DMS53 treated with DMSO at 0.1 percent for 48 hours (cell line): ENCODE measurements at regions not wholly inside any gene's neighbourhood (a gene's known extent, or its start where the extent isn't known, plus 50 kb on each side); places are given as distances from the start of the nearest gene placed in this dataset.
A peak's percentile ranks its signal among the peaks of the same experiment; 100 is the strongest.
"Not testable (repeated sequence)": the region's sequence is repeated elsewhere in the genome, so short reads cannot be mapped to it uniquely, and the experiment has no call there.

Source experiments
- DNase-seq: peaks from one replicate; lab custom pipeline; 2025; ENCODE audit not compliant: unreplicated experiment; lab: John Stamatoyannopoulos, UW

GRCh38 chr6:19209202-19209601, 628.0 kb upstream of the ID4 start:
- no peak for DNase-seq

- DNase-seq: no peak
These were observed 626.1 kb upstream of the ID4 start for GRCh38 chr6:19210849-19211590.

GRCh38 chr6:19214231-19214630, 622.9 kb upstream of the ID4 start:
- no peak for DNase-seq

GRCh38 chr6:19219931-19220330, 617.2 kb upstream of the ID4 start:
- DNase-seq: no peak

- DNase-seq: no peak
These were observed 605.1 kb upstream of the ID4 start for GRCh38 chr6:19231878-19232561.

- DNase-seq: no peak
These were observed 591.5 kb upstream of the ID4 start for GRCh38 chr6:19245656-19246055.

GRCh38 chr6:19247181-19247580, 590.0 kb upstream of the ID4 start:
- DNase-seq: not testable (repeated sequence)

GRCh38 chr6:19256123-19256522, 581.0 kb upstream of the ID4 start:
- not testable (repeated sequence) for DNase-seq

- no peak for DNase-seq
These were observed 575.5 kb upstream of the ID4 start for GRCh38 chr6:19261642-19262041.

- DNase-seq: no peak
These were observed 569.1 kb upstream of the ID4 start for GRCh38 chr6:19268117-19268516.

- no peak for DNase-seq
These were observed 568.5 kb upstream of the ID4 start for GRCh38 chr6:19268718-19269117.

GRCh38 chr6:19269341-19269898, 567.8 kb upstream of the ID4 start:
- no peak for DNase-seq

- no peak for DNase-seq
These were observed 566.6 kb upstream of the ID4 start for GRCh38 chr6:19270616-19271015.

- no peak for DNase-seq
These were observed 557.9 kb upstream of the ID4 start for GRCh38 chr6:19279273-19279684.

- no peak for DNase-seq
These were observed 549.2 kb upstream of the ID4 start for GRCh38 chr6:19287928-19288327.

GRCh38 chr6:19289457-19289856, 547.7 kb upstream of the ID4 start:
- DNase-seq: no peak

GRCh38 chr6:19297880-19298279, 539.3 kb upstream of the ID4 start:
- peak; percentile 79 for DNase-seq

- no peak for DNase-seq
These were observed 538.7 kb upstream of the ID4 start for GRCh38 chr6:19298421-19298820.

GRCh38 chr6:19299129-19299528, 538.0 kb upstream of the ID4 start:
- DNase-seq: no peak

- peak; percentile 5 for DNase-seq
These were observed 535.2 kb upstream of the ID4 start for GRCh38 chr6:19301980-19302379.

GRCh38 chr6:19303383-19303782, 533.8 kb upstream of the ID4 start:
- DNase-seq: no peak

GRCh38 chr6:19309661-19310060, 527.5 kb upstream of the ID4 start:
- no peak for DNase-seq
